Stimulated activated CD8-positive, alpha-beta memory T cell treated with anti-CD3 and anti-CD28 coated beads, Interleukin-7, amount 100 ng/mL, for 1 hour (primary cell): ENCODE measurements at regions not wholly inside any gene's neighbourhood (a gene's known extent, or its start where the extent isn't known, plus 50 kb on each side); places are given as distances from the start of the nearest gene placed in this dataset.

Experiments
- DNase-seq, 2 donors: peaks; one replicate each; pipeline ENCODE4 v3.0.0-alpha.2; 2020; ENCODE audit warnings: low read depth in 2 of 2

GRCh38 chr15:56868170-56868569, 50.3 kb upstream of the TCF12 start:
- DNase-seq, result no peak

GRCh38 chr15:56866803-56867202, 51.6 kb upstream of the TCF12 start:
- DNase-seq, result no peak

- no peak for DNase-seq
Observed at GRCh38 chr15:56857828-56858227, 60.6 kb upstream of the TCF12 start.

- DNase-seq, result no peak
Observed at GRCh38 chr15:56856934-56857333, 61.5 kb upstream of the TCF12 start.

GRCh38 chr15:56844892-56845291, 73.6 kb upstream of the TCF12 start:
- DNase-seq, result no peak

GRCh38 chr15:56844471-56844870, 74.0 kb upstream of the TCF12 start:
- DNase-seq, result no peak

GRCh38 chr15:56839641-56840040, 78.8 kb upstream of the TCF12 start:
- DNase-seq, result no peak

GRCh38 chr15:56839099-56839498, 79.3 kb upstream of the TCF12 start:
- no peak for DNase-seq

- no peak for DNase-seq
Observed at GRCh38 chr15:56838085-56838484, 80.4 kb upstream of the TCF12 start.

GRCh38 chr15:56837273-56837672, 81.2 kb upstream of the TCF12 start:
- DNase-seq, result no peak

GRCh38 chr15:56835718-56836171, 82.7 kb upstream of the TCF12 start:
- no peak for DNase-seq

GRCh38 chr15:56832125-56832524, 86.3 kb upstream of the TCF12 start:
- no peak for DNase-seq

GRCh38 chr15:56831467-56832005, 86.9 kb upstream of the TCF12 start:
- no peak for DNase-seq

- no peak for DNase-seq
Observed at GRCh38 chr15:56824175-56824574, 90.9 kb upstream of the ZNF280D start.

GRCh38 chr15:56821721-56822425, 88.6 kb upstream of the ZNF280D start:
- peak; percentile 1 to 9 for DNase-seq

GRCh38 chr15:56820333-56820732, 87.0 kb upstream of the ZNF280D start:
- no peak for DNase-seq

GRCh38 chr15:56817321-56818080, 84.2 kb upstream of the ZNF280D start:
- no peak for DNase-seq

- DNase-seq, result no peak
Observed at GRCh38 chr15:56816781-56817180, 83.5 kb upstream of the ZNF280D start.

GRCh38 chr15:56815247-56815646, 81.9 kb upstream of the ZNF280D start:
- no peak for DNase-seq

GRCh38 chr15:56814429-56814828, 81.1 kb upstream of the ZNF280D start:
- no peak for DNase-seq

- no peak for DNase-seq
Observed at GRCh38 chr15:56813995-56814394, 80.7 kb upstream of the ZNF280D start.

- no peak for DNase-seq
Observed at GRCh38 chr15:56812961-56813360, 79.7 kb upstream of the ZNF280D start.

GRCh38 chr15:56812221-56812620, 78.9 kb upstream of the ZNF280D start:
- DNase-seq, result no peak
